ENCODE measurements at regions not wholly inside any gene's neighbourhood (a gene's known extent, or its start where the extent isn't known, plus 50 kb on each side); places are given as distances from the start of the nearest gene placed in this dataset.
"Not testable (repeated sequence)": the region's sequence is repeated elsewhere in the genome, so short reads cannot be mapped to it uniquely, and the experiment has no call there.

GRCh38 chr9:16282216-16282615 is 588.3 kb downstream of the BNC2 start:
- peaks cover 7% of the 10 kb centered on the region for H3K9me3 Mint-ChIP-seq
- H3K27me3 Mint-ChIP-seq (ENCODE audit: low read depth): no peaks in the 10 kb centered on the region
- H3K27ac Mint-ChIP-seq: no peak overlapping the region
- H3K4me3 Mint-ChIP-seq: no peak overlapping the region
- no peak for DNase-seq (ENCODE audit: low spot score)
- no peaks in the 10 kb centered on the region for H3K4me1 Mint-ChIP-seq (ENCODE audit: low read depth)
- no peaks in the 10 kb centered on the region for H3K36me3 Mint-ChIP-seq (ENCODE audit: low read depth)

- no peak for DNase-seq (ENCODE audit: low spot score)
- no peaks in the 10 kb centered on the region for H3K27me3 Mint-ChIP-seq (ENCODE audit: low read depth)
- H3K27ac Mint-ChIP-seq: no peak overlapping the region
- peaks cover 10% of the 10 kb centered on the region for H3K9me3 Mint-ChIP-seq
- H3K4me3 Mint-ChIP-seq: no peak overlapping the region
- H3K36me3 Mint-ChIP-seq (ENCODE audit: low read depth): no peaks in the 10 kb centered on the region
- no peaks in the 10 kb centered on the region for H3K4me1 Mint-ChIP-seq (ENCODE audit: low read depth)
Observed at GRCh38 chr9:16282718-16283117, 587.8 kb downstream of the BNC2 start.

GRCh38 chr9:16286160-16286559 is 584.3 kb downstream of the BNC2 start:
- no peak overlapping the region for H3K27ac Mint-ChIP-seq
- no peaks in the 10 kb centered on the region for H3K4me1 Mint-ChIP-seq (ENCODE audit: low read depth)
- no peaks in the 10 kb centered on the region for H3K27me3 Mint-ChIP-seq (ENCODE audit: low read depth)
- H3K9me3 Mint-ChIP-seq: peaks cover 10% of the 10 kb centered on the region
- no peak overlapping the region for H3K4me3 Mint-ChIP-seq
- no peaks in the 10 kb centered on the region for H3K36me3 Mint-ChIP-seq (ENCODE audit: low read depth)
- DNase-seq (ENCODE audit: low spot score): no peak

- Mint-ChIP-seq H3K27me3 (ENCODE audit: low read depth) (no peaks in the 10 kb centered on the region), H3K36me3 (ENCODE audit: low read depth) (no peaks in the 10 kb centered on the region), H3K4me1 (ENCODE audit: low read depth) (no peaks in the 10 kb centered on the region), H3K27ac (no peak overlapping the region), H3K9me3 (peaks cover 10% of the 10 kb centered on the region), H3K4me3 (no peak overlapping the region)
- DNase-seq (ENCODE audit: low spot score): no peak
Observed at GRCh38 chr9:16289639-16290038, 580.8 kb downstream of the BNC2 start.

- H3K36me3 Mint-ChIP-seq (ENCODE audit: low read depth): no peaks in the 10 kb centered on the region
- no peak overlapping the region for H3K4me3 Mint-ChIP-seq
- no peak overlapping the region for H3K27ac Mint-ChIP-seq
Observed at GRCh38 chr9:16290169-16290568, 580.3 kb downstream of the BNC2 start.

GRCh38 chr9:16291921-16292320 is 578.5 kb downstream of the BNC2 start:
- H3K27ac Mint-ChIP-seq: no peak overlapping the region
- no peak overlapping the region for H3K4me3 Mint-ChIP-seq
- H3K9me3 Mint-ChIP-seq: peaks cover 5% of the 10 kb centered on the region
- H3K27me3 Mint-ChIP-seq (ENCODE audit: low read depth): no peaks in the 10 kb centered on the region
- DNase-seq (ENCODE audit: low spot score): no peak
- H3K4me1 Mint-ChIP-seq (ENCODE audit: low read depth): no peaks in the 10 kb centered on the region
- H3K36me3 Mint-ChIP-seq (ENCODE audit: low read depth): no peaks in the 10 kb centered on the region

More at GRCh38 chr9:16290169-16290568, 580.3 kb downstream of the BNC2 start:
- H3K9me3 Mint-ChIP-seq: peaks cover 10% of the 10 kb centered on the region
- no peak for DNase-seq (ENCODE audit: low spot score)
- H3K27me3 Mint-ChIP-seq (ENCODE audit: low read depth): no peaks in the 10 kb centered on the region
- no peaks in the 10 kb centered on the region for H3K4me1 Mint-ChIP-seq (ENCODE audit: low read depth)

- Mint-ChIP-seq H3K4me1 (ENCODE audit: low read depth) (no peaks in the 10 kb centered on the region), H3K9me3 (no peaks in the 10 kb centered on the region), H3K27me3 (ENCODE audit: low read depth) (no peaks in the 10 kb centered on the region), H3K27ac (no peak overlapping the region), H3K4me3 (no peak overlapping the region), H3K36me3 (ENCODE audit: low read depth) (no peaks in the 10 kb centered on the region)
- DNase-seq (ENCODE audit: low spot score): no peak
Observed at GRCh38 chr9:16293610-16294009, 576.9 kb downstream of the BNC2 start.

- no peak for DNase-seq (ENCODE audit: low spot score)
- H3K4me3 Mint-ChIP-seq: no peak overlapping the region
- H3K36me3 Mint-ChIP-seq (ENCODE audit: low read depth): no peaks in the 10 kb centered on the region
- no peaks in the 10 kb centered on the region for H3K9me3 Mint-ChIP-seq
- H3K4me1 Mint-ChIP-seq (ENCODE audit: low read depth): no peaks in the 10 kb centered on the region
- no peaks in the 10 kb centered on the region for H3K27me3 Mint-ChIP-seq (ENCODE audit: low read depth)
- no peak overlapping the region for H3K27ac Mint-ChIP-seq
Observed at GRCh38 chr9:16294133-16294770, 576.2 kb downstream of the BNC2 start.

- DNase-seq (ENCODE audit: low spot score); H3K27me3 Mint-ChIP-seq (ENCODE audit: low read depth); H3K4me3 Mint-ChIP-seq: not testable (repeated sequence)
Observed at GRCh38 chr9:16294940-16295339, 575.5 kb downstream of the BNC2 start.

DNA sequence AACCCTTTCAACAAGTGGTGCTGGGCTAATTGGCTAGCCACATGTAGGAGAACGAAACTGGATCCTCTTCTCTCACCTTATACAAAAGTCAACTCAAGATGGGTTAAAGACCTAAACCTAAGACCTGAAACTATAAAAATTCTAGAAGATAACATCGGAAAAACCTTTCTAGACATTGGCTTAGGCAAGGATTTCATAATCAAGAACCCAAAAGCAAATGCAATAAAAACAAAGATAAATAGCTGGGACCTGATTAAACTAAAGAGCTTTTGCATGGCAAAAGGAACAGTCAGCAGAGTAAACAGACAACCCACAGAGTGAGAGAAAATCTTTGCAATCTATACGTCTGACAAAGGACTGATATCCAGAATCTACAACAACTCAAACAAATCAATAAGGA is 571.1 kb downstream of the BNC2 start:
- H3K36me3 Mint-ChIP-seq (ENCODE audit: low read depth); H3K27me3 Mint-ChIP-seq (ENCODE audit: low read depth); H3K4me1 Mint-ChIP-seq (ENCODE audit: low read depth); H3K4me3 Mint-ChIP-seq; H3K9me3 Mint-ChIP-seq; DNase-seq (ENCODE audit: low spot score); H3K27ac Mint-ChIP-seq: not testable (repeated sequence)

More at GRCh38 chr9:16294940-16295339, 575.5 kb downstream of the BNC2 start:
- H3K27ac Mint-ChIP-seq; H3K36me3 Mint-ChIP-seq (ENCODE audit: low read depth); H3K4me1 Mint-ChIP-seq (ENCODE audit: low read depth); H3K9me3 Mint-ChIP-seq: not testable (repeated sequence)

DNA sequence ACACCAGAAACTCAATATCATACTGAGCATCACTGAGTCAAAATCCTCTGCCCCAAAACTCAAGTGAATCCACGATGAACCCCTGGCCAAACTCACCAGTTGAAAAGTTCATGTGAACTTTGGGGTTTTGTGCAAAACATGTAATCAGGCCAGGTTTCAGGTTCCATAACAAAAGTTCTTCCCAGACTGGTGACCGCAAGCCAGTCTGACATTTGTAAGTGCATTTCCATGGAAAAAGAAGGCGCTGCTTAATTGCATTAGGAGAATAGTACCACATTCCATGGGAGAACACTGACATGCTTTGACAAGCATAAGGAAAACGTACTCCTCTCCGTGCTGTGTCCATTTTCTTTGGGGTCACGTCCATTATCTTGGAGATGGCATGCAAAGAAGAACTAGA is 567.0 kb downstream of the BNC2 start:
- Mint-ChIP-seq H3K4me3 (no peak overlapping the region), H3K4me1 (ENCODE audit: low read depth) (no peaks in the 10 kb centered on the region), H3K36me3 (ENCODE audit: low read depth) (no peaks in the 10 kb centered on the region), H3K9me3 (peaks cover 4% of the 10 kb centered on the region), H3K27ac (no peak overlapping the region), H3K27me3 (ENCODE audit: low read depth) (no peaks in the 10 kb centered on the region)
- DNase-seq (ENCODE audit: low spot score): no peak

DNA sequence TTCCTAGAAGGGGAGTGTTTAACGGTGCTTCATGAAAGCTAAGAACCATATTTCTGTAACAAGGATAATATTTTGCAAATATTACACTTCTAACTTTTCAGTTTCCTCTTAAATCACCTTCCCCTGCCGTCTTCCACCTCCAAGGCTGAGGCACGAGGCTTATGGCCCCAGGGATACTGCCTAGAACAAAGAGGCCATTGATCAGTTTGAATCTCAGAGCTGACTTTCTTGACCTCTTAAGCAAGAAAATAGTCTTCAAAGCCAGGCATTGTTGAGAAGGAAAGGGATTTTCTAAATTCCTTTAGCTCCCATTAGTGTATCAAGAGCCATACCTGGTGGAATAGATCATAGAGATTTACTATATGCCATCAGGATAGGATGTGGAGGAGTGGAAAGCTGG is 566.2 kb downstream of the BNC2 start:
- no peak overlapping the region for H3K4me3 Mint-ChIP-seq
- peaks cover 4% of the 10 kb centered on the region for H3K9me3 Mint-ChIP-seq
- no peaks in the 10 kb centered on the region for H3K36me3 Mint-ChIP-seq (ENCODE audit: low read depth)
- H3K27ac Mint-ChIP-seq: no peak overlapping the region
- H3K4me1 Mint-ChIP-seq (ENCODE audit: low read depth): no peaks in the 10 kb centered on the region
- DNase-seq (ENCODE audit: low spot score): no peak
- H3K27me3 Mint-ChIP-seq (ENCODE audit: low read depth): no peaks in the 10 kb centered on the region

DNA sequence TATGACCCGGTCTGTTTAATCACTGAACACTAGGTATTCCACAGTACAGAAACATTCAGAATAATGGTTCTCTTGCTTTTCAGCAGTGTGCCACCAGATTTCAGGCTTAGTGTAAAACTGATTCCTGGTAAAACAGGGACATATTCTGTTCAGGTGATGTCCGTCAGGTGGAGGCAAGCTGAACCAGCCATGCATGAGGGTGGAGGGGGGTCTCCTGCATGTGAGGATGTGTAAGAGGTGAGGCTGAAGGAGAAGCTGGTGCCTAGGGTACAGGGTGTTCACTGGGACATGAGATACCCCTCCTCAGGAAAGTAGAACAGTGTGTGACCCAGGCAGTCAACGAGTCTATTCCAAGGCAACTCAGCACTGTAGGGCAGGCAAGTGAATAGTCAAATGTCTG is 563.9 kb downstream of the BNC2 start:
- no peak overlapping the region for H3K27ac Mint-ChIP-seq
- no peak for DNase-seq (ENCODE audit: low spot score)
- H3K27me3 Mint-ChIP-seq (ENCODE audit: low read depth): no peaks in the 10 kb centered on the region
- no peaks in the 10 kb centered on the region for H3K36me3 Mint-ChIP-seq (ENCODE audit: low read depth)
- peaks cover 4% of the 10 kb centered on the region for H3K9me3 Mint-ChIP-seq
- no peaks in the 10 kb centered on the region for H3K4me1 Mint-ChIP-seq (ENCODE audit: low read depth)
- no peak overlapping the region for H3K4me3 Mint-ChIP-seq

DNA sequence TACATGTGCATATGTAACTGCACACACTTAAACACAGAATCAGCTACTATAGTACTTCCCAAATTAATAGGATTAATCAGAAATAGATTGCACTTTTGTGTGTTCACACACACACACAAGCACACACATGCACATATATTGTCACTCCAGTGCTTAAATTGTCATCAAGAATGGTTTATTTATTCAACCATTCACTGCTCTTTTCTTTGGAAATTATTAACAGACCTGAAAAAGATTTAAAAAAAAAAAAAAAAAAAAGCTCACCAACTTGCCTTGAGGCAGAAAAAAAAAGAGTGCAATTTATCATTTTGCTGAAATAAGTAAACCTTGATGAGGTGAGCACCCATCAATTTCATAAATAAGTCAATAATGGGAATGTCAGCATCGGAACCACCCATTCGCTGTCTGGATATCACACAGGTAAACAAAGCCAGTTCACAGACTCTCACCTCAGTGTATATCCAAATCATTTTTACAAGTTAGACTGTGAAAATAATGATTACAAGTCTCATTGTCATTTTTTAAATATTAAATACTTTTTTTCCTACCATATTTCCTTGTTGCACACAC is 562.8 kb downstream of the BNC2 start:
- Mint-ChIP-seq H3K9me3 (no peaks in the 10 kb centered on the region), H3K4me1 (ENCODE audit: low read depth) (no peaks in the 10 kb centered on the region), H3K27me3 (ENCODE audit: low read depth) (no peaks in the 10 kb centered on the region), H3K36me3 (ENCODE audit: low read depth) (no peaks in the 10 kb centered on the region), H3K27ac (no peak overlapping the region), H3K4me3 (no peak overlapping the region)
- no peak for DNase-seq (ENCODE audit: low spot score)

DNA sequence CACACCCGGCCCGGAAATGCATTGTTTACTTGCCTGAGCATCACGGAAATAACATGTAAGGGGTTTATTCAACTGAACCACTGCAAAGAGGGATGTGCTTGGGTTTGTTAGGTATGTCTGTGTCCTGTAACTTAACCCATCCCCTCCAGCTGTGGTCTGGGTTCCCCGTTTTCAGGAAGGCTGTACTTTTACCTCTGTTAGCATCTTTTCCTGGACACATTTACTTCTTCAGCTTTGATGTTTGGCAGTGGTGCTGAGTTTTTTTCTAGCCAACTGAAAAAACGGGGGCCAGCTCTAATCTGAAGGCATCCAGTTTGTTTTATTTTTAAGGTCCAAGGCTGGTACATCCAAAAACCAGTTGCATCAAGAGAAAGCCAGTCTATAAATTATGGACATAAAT is 561.8 kb downstream of the BNC2 start:
- no peaks in the 10 kb centered on the region for H3K4me1 Mint-ChIP-seq (ENCODE audit: low read depth)
- no peak overlapping the region for H3K4me3 Mint-ChIP-seq
- H3K36me3 Mint-ChIP-seq (ENCODE audit: low read depth): no peaks in the 10 kb centered on the region
- DNase-seq (ENCODE audit: low spot score): no peak
- no peak overlapping the region for H3K27ac Mint-ChIP-seq
- no peaks in the 10 kb centered on the region for H3K9me3 Mint-ChIP-seq
- no peaks in the 10 kb centered on the region for H3K27me3 Mint-ChIP-seq (ENCODE audit: low read depth)

All from T-helper 2 cell treated with Interferon-gamma antibody and Interleukin-4, amounts not matched to agents 5 μg/mL and 100 μg/mL, for 36 hours (primary cell).